HG02870 (cell line): ENCODE measurements at regions not wholly inside any gene's neighbourhood (a gene's known extent, or its start where the extent isn't known, plus 50 kb on each side); places are given as distances from the start of the nearest gene placed in this dataset.

Source experiments
- ATAC-seq: cut with Tn5 transposase; IDR thresholded peaks from one replicate; pipeline ENCODE4 v1.9.1; 2021; ENCODE audit warnings: mild to moderate bottlenecking, moderate library complexity; ENCODE audit not compliant: unreplicated experiment

DNA sequence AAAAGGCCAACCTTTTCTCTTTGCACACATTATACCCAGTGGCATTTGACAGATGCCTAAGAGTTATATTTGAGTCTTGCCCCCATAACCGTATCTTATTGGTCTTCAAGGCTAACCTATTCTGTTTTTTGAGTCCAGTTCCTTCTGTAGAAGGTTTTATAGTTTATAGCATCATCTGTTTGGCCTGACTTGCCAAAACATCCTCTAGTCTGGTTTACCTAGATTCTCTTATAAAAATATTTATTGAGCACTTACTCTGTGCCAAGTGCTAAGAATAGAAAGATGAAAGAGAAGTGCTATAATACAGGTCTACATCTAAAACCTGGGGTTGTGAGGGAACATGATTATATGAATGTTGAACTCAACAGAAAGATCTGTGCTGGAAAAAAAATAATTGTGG, 55.9 kb upstream of the PIP4K2A start:
- no peak for ATAC-seq

DNA sequence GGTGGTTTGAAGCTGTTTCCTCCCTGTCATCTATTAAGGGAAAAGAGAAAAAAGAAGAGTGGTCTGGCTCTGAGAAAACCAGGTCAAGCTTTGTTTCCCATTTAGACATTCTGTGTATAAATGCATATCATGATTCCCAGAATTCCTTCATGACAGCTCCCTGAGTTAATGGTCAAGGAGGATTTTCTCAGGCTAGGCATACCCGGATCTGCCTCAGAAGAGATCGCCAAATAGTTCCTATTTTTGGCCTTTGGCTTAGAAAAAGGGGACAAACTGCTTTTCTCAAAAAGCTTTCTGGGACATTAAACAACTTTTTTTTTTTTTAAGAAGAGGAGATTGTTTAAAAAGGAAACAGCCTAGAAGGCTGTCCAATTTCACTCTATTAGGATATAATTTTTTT, 53.5 kb upstream of the PIP4K2A start:
- ATAC-seq = no peak

DNA sequence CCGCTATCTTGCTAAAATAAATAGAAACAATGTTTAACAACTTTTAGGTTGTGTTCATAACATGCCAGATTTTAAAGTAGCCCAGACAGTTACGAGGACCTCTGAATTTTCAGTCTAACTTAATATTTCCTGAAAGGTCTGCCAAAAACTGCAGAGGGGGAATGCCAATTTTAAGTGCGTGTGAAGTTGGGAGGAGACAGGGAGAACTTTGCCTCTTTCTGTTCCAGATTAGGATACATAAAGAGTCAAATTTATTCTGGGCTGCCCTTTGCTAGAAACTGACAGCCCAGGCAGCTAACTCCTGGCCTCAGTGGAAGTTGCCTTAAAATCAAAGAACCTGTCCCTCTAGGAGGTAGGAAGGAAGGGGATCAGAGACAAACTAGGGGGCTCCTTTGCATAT, 52.3 kb upstream of the PIP4K2A start:
- ATAC-seq = no peak

GRCh38 chr10:22765660-22766547, 51.5 kb upstream of the PIP4K2A start:
- no peak for ATAC-seq

DNA sequence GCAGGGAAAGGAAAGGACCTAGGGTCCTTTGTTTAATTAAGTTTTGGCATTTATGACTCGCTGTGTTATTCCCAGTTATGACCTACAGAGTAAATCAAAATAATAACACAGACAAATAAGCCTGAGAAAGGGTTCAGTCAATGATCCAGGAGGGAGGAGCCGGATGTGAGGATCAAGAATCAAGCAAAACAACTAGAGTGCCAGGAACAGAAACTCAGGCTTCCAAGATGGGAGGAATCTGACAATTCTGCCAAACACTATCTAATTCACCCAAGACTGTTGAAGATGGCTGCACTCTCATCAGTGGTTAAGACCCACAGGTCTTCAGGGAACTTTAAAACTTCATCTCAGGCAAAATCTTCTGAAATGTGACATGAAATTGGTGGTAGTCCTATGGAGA, 50.3 kb upstream of the PIP4K2A start:
- no peak for ATAC-seq
